Progenitor cell of endocrine pancreas (in vitro differentiated cells): ENCODE measurements at regions not wholly inside any gene's neighbourhood (a gene's known extent, or its start where the extent isn't known, plus 50 kb on each side); places are given as distances from the start of the nearest gene placed in this dataset.

ENCODE experiments used
- DNase-seq: peaks from one replicate; pipeline ENCODE4 v3.0.0; 2021; ENCODE audit warnings: low spot score; ENCODE audit not compliant: unreplicated experiment
- H3K27ac Mint-ChIP-seq: 2 replicates; pipeline ENCODE4 v1.8.0; 2021; ENCODE audit warnings: mild to moderate bottlenecking, moderate library complexity, mixed read lengths
- H3K27me3 Mint-ChIP-seq: 2 replicates; pipeline ENCODE4 v1.8.0; 2021; ENCODE audit warnings: mixed read lengths
- H3K36me3 Mint-ChIP-seq: 2 replicates; pipeline ENCODE4 v1.8.0; 2022; ENCODE audit warnings: mixed read lengths; ENCODE audit not compliant: insufficient read depth
- H3K4me1 Mint-ChIP-seq: 2 replicates; pipeline ENCODE4 v1.8.0; 2021; ENCODE audit warnings: low read depth, mixed read lengths
- H3K4me3 Mint-ChIP-seq: 2 replicates; pipeline ENCODE4 v1.8.0; 2021; ENCODE audit warnings: low read depth, mild to moderate bottlenecking, moderate library complexity, mixed read lengths
- H3K9me3 Mint-ChIP-seq: 2 replicates; pipeline ENCODE4 v1.8.0; 2021; ENCODE audit warnings: low read depth, mixed read lengths
- CTCF ChIP-seq: fragments of 200-600 bp; sonication (generic); IDR thresholded peaks from one replicate; pipeline ENCODE4 v1.5.0; 2021; ENCODE audit warnings: antibody characterized with exemption, mild to moderate bottlenecking; ENCODE audit not compliant: unreplicated experiment

DNA sequence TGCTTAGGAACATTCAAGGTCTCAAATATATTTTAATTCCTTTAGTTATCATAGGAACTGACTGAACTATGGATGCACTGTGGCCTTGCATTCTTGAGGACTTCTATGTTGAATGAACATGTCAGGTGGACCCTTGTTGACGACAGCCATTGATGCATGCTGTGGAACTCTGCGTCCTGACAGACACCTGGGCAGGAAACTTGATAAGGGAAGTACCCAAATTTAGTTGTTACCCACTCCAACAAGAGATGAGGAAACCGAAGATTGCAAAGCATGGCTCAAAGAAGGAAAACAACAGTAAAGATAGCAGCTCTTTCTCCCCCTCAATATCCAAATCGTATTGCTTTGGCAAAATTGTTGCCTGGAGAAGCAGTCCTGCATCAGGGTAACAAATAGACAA lies 540.0 kb upstream of the NR3C2 start:
- H3K27ac Mint-ChIP-seq, result no peak overlapping the region
- DNase-seq, result no peak
- H3K27me3 Mint-ChIP-seq, result no peaks in the 10 kb centered on the region
- peaks cover 2% of the 10 kb centered on the region for H3K4me1 Mint-ChIP-seq
- no peak overlapping the region for H3K4me3 Mint-ChIP-seq
- TF ChIP-seq CTCF, result no peak
- H3K9me3 Mint-ChIP-seq, result peaks cover 3% of the 10 kb centered on the region
- H3K36me3 Mint-ChIP-seq, result no peaks in the 10 kb centered on the region

DNA sequence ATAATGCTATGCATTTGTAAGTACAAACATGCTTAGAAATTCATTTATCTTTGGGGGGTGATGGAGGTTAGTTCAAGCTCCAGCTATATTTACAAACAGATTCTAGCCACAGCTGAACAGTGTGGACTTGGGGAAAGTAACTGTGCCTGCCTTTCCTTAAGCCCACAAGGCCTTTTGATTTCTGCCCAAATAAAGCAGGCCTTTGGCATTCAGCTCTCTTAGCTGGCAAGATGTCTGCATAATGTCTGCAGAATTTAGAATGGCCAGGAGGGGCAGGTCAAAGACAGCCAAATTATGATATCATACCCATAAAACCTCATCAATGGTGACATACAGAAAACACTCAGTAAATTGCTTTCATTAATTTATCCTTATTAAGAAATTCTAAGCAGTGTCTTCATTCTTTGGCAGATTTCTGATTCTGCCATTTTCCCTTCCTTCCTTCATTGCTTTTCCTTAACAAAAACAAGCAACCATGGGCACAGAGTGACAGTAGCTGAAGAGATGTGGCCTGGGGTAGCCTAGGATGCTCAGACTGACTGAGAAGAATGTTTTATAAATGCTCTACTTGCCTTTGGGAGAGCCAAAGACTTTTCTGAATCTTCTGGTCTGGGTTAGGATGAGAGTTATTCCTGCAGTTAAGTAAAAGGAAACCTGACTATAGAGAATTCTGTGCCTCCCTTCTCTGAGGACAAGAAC lies 538.7 kb upstream of the NR3C2 start:
- Mint-ChIP-seq H3K36me3 (no peaks in the 10 kb centered on the region), H3K27ac (no peak overlapping the region), H3K9me3 (no peaks in the 10 kb centered on the region), H3K27me3 (no peaks in the 10 kb centered on the region), H3K4me3 (no peak overlapping the region), H3K4me1 (no peaks in the 10 kb centered on the region)
- TF ChIP-seq CTCF, result no peak
- DNase-seq, result no peak

- Mint-ChIP-seq H3K27me3 (no peaks in the 10 kb centered on the region), H3K4me3 (no peak overlapping the region), H3K4me1 (no peaks in the 10 kb centered on the region), H3K36me3 (no peaks in the 10 kb centered on the region), H3K9me3 (no peaks in the 10 kb centered on the region), H3K27ac (no peak overlapping the region)
- DNase-seq, result no peak
- no peak for TF ChIP-seq CTCF
Measured at GRCh38 chr4:148978301-148978700, 536.1 kb upstream of the NR3C2 start.

DNA sequence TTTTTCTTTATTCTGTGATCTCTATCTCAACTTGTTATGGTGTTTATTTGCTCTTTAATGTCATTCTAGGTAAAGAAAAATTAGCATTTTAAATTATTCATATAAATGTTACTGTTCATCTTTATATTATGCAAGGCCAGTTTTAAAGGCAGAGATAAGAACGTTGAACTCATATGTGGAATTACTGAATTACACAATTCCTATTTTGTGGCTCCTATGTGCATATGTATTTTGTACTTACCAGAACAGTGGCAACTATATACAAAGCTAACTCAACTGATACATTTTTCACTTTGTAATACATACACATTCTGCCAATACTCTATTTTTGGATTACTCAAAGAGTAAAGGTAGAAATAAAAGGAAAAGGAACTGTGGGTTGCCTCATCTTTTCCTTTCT lies 533.2 kb upstream of the NR3C2 start:
- H3K4me3 Mint-ChIP-seq, result no peak overlapping the region
- no peaks in the 10 kb centered on the region for H3K9me3 Mint-ChIP-seq
- no peak for DNase-seq
- H3K27me3 Mint-ChIP-seq, result no peaks in the 10 kb centered on the region
- no peak overlapping the region for H3K27ac Mint-ChIP-seq
- H3K4me1 Mint-ChIP-seq, result no peaks in the 10 kb centered on the region
- H3K36me3 Mint-ChIP-seq, result no peaks in the 10 kb centered on the region
- no peak for TF ChIP-seq CTCF

- H3K36me3 Mint-ChIP-seq, result no peaks in the 10 kb centered on the region
- H3K9me3 Mint-ChIP-seq, result no peaks in the 10 kb centered on the region
- DNase-seq, result no peak
- no peaks in the 10 kb centered on the region for H3K4me1 Mint-ChIP-seq
- no peaks in the 10 kb centered on the region for H3K27me3 Mint-ChIP-seq
- no peak overlapping the region for H3K4me3 Mint-ChIP-seq
- no peak overlapping the region for H3K27ac Mint-ChIP-seq
- TF ChIP-seq CTCF, result no peak
Measured at GRCh38 chr4:148965080-148965479, 522.9 kb upstream of the NR3C2 start.
